Fibroblast of skin of left biceps (primary cell): ENCODE measurements at regions not wholly inside any gene's neighbourhood (a gene's known extent, or its start where the extent isn't known, plus 50 kb on each side); places are given as distances from the start of the nearest gene placed in this dataset.
A peak's percentile ranks its signal among the peaks of the same experiment; 100 is the strongest.

Experiments
- DNase-seq, 2 experiments: peaks; one replicate each; pipeline ENCODE4 v3.0.0-alpha.2; 2013; ENCODE audit warnings: low read depth in 2 of 2

- no peak for DNase-seq
Measured at GRCh38 chr1:208298593-208299269, 54.5 kb upstream of the PLXNA2 start.

DNA sequence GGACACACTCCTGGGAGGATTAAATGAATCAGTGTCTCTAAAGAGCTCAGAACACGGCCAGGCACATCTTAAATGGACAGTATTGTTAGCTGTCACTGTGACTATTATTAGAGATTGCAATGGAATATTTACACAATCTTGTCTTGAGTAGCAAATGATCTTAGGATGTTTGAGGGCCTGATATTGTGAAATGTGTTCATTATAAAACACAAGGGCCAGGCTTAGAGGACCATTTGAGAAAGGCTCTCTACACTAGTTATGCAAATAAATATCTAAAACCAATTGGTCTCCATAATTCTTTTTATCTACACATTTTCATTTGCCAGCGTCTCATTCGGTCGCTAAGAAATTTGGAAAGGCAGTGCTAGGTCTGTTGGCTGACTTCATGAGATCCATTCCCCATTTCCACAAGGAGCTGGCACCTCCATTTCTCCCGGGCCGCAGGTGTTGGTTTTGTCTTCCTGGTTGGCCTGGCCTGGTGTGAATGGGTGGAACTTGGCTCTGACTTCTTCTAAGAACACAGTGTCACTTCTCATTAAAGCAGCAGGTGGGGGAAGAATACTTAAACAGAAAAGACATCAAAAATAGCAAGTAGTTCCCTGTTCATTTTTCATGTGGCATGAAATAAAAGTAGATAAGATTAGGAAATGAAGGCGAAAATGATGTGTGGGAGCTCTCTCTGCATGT is 56.0 kb upstream of the PLXNA2 start:
- DNase-seq: no peak

DNA sequence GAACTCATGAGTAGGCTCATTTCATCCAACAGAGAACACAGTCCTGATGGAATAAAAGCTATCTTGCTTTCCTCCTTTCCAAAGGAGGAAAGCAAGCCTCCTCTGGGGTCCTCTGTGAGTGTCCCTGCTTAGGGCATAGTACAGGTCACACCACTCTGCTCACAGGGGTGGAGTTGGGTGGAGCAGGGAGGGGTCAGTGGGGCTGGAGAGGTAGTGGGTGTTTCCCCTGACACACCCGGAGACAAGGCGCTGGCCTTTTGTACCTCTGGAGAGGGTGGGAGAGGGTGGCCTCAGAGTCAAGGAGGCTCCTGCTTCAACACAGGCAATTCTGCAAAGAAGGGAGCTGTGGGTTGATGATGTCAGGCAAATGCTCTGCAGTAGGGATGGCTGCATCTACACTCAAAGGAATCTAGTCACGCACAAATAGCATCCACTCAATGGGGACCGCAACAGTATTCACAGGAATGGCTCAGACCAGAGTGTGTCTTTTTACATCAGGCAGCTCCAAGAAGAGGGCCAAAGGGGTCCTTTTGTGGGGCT is 58.6 kb upstream of the PLXNA2 start:
- DNase-seq: no peak

- DNase-seq: no peak
Measured at GRCh38 chr1:208303743-208304712, 59.8 kb upstream of the PLXNA2 start.

- DNase-seq: no peak
Measured at GRCh38 chr1:208308221-208308620, 64.0 kb upstream of the PLXNA2 start.

GRCh38 chr1:208309771-208310170 is 65.6 kb upstream of the PLXNA2 start:
- no peak for DNase-seq

- DNase-seq: no peak
Measured at GRCh38 chr1:208312706-208313105, 68.5 kb upstream of the PLXNA2 start.

DNA sequence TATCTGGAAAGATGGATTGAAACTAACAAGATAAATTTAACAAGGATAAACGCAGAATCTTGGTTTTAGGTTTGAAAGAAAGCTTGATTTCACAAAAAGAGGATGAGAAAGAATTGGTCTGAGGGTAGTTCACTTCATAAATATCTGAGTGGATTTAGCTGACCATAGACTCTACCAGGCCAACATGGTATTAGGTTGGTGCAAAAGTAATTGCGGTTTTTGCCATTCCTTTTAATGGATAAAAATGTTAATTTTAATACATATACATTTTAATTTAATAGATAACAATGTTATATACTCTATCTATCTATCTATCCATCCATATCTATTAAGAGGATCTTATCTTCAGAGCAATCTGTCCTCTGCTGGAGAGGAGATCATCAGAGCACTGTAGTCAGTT is 70.2 kb upstream of the PLXNA2 start:
- DNase-seq: no peak

DNA sequence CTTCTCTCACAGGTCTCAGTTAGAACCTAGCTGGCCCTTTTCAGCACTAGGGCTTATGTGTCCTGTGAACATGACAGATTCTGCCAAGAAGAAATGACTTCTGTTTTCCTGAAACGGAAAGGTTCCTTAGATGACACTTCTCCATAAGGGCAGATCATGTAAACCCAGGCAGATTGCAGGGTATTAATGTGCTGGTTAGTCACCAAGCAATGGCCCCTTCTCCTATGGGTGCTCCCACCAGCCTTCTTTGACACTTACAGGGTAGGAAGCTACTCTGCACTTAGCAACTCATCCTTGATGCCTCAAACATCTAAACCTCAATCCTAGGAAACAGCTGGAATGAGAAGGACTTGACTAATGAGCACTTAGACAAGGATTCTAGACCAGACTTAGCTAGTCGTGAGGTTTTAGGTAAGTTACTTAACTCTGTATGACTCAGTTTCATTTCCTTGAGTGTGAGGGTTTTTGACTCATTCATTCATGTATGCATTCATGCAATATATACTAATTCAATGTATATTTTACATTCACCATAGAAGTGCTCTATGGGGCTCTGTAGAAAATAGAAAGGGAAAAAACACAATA is 74.1 kb upstream of the PLXNA2 start:
- DNase-seq: peak in 1 of 2 experiments; percentile 2

DNA sequence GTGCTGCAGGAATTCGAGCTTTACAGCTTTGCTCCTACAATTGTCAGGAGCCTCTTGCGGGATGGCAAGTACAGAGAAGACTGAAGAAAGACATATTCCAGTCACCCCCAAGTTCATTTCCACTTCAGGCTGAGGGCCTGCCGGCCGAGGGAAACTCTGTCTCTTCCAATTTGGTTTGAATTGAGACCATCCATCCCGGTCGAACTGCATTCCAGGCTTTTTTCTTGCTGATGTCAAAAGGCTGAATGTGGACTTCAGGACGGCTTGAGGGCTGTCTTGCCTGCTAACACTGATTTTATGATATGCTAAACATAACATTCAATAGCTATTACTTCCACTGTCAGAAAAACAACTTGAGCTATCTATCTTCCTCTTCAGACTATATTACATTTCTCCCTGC is 79.8 kb upstream of the PLXNA2 start:
- no peak for DNase-seq

GRCh38 chr1:208326033-208326432 is 81.8 kb upstream of the PLXNA2 start:
- no peak for DNase-seq

GRCh38 chr1:208329300-208329699 is 85.1 kb upstream of the PLXNA2 start:
- DNase-seq: no peak

DNA sequence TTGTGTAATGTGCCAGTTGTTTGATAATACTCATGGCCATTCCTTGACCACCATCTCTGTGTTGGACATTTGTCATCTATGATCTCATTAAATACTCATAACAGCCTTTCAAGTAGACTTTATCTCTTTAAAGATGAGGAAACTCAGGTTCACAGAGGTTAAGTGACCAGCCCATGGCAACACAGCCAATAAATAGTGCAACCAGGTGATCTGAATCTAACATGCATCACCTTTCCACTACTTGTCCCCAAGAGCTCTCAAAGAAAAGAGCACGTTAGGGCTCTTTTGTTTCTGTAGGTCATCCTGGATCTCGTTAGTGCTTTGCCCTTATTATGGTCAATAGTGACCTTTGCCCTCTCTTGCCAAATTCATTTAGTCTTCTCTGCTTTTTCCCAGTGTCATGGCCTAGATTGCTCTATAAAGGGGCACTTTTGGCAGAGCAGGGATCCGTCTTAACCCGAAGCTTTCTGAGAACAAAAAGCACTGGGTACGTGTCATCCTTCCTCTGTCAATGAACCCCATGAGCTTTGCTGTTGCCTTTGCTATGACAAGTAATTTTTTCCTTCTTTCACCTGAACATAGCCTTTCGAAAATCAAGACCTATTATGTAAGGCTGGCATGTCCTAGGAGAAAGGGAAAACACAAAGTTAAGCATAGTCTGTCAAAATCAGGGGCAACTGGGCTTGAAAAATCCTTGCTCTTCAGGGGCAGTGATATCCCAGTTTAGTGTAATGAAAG is 88.0 kb upstream of the PLXNA2 start:
- DNase-seq: no peak

- DNase-seq: no peak
Measured at GRCh38 chr1:208332774-208333126, 88.6 kb upstream of the PLXNA2 start.

DNA sequence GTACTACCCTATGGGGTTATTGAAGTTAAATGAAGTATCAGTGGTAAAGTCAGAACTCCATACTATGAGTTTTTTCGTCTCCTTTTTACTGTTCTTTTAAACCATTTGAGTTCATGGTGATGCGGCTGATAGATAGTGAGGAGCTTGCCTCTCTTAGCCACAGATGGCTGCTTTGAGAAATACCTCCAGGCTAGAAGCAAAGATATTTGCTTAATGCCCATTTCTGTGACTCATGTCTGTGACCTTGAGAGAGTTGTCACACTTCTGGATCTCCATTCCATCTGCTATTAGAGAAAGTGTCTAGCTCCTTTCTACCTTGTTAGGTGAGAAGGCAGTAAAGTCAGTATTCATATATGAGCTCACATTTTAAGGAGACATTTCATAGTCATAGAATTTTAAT is 89.5 kb upstream of the PLXNA2 start:
- no peak for DNase-seq

GRCh38 chr1:208335371-208336136 is 91.4 kb upstream of the PLXNA2 start:
- DNase-seq: no peak

DNA sequence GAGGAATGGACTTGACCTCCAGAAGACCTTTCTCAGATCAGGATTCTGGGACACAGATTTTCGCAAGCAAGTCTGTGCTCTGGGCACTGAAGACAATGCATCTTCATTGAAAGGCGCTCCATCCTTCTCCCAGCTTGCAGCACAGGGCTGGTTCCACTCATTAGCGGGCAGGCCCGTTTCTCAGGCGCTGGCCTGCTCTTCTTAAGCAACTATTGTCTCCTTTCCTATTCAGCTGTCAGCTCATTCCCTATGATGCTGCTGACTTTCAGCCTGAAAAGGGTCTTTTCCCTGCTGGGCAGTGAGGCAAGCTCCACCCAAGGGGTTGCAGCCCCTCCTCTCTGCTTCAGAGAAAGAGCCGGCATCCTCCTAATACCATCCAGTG is 91.9 kb upstream of the PLXNA2 start:
- no peak for DNase-seq

DNA sequence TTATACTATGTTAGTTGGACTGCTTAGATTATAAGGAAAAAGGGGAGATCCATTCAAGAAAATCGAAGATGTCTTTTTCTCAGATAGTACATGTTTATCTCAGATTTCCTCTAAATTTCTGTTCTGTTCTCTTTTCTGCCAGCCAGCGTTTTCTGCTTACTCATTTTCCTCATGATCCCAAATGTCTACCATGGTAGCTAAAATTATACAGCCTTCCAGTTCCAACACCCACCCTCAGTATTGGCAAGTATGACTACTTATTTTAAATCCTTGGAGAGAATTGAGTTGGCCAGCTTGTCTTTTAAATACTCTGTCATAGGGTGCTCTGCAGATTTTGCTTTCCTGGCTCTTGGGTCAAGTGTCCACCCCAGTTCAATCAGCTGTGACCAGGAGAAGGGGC is 95.7 kb upstream of the PLXNA2 start:
- DNase-seq: no peak

GRCh38 chr1:208343226-208343625 is 99.0 kb upstream of the PLXNA2 start:
- DNase-seq: no peak

GRCh38 chr1:208344202-208344857 is 100.1 kb upstream of the PLXNA2 start:
- DNase-seq: no peak
